ENCODE measurements at regions not wholly inside any gene's neighbourhood (a gene's known extent, or its start where the extent isn't known, plus 50 kb on each side); places are given as distances from the start of the nearest gene placed in this dataset.

DNA sequence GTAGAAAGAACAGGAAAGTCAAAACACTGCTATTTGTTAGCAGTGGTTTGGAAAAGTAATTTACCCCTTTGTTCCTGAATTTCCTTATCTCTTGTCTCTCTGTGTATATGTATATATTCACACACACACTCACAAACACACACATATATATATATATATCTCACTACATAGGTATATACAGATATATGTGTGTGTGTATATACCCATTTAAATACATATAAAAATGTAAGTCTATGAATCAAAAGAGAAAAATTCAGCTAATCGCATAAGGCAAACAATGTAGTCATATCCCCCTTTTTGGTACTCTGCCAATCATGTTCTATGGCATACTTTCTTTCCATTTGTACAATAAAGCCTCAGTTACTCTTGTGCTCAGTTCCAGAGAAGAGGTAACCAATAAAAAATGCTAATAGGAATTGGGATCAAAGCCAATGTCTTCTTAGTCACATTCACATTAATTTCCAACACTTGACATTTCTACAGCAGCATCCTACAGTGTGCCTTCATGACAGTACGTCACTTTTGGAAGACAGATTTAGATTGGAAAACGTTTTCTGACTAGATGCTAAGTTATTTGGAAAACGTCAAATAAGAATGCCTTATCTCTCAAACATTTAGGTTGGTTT is 94.6 kb downstream of the MC4R start:
- no peaks in the 10 kb centered on the region for H3K36me3 ChIP-seq
- TF ChIP-seq, protein P1, sequence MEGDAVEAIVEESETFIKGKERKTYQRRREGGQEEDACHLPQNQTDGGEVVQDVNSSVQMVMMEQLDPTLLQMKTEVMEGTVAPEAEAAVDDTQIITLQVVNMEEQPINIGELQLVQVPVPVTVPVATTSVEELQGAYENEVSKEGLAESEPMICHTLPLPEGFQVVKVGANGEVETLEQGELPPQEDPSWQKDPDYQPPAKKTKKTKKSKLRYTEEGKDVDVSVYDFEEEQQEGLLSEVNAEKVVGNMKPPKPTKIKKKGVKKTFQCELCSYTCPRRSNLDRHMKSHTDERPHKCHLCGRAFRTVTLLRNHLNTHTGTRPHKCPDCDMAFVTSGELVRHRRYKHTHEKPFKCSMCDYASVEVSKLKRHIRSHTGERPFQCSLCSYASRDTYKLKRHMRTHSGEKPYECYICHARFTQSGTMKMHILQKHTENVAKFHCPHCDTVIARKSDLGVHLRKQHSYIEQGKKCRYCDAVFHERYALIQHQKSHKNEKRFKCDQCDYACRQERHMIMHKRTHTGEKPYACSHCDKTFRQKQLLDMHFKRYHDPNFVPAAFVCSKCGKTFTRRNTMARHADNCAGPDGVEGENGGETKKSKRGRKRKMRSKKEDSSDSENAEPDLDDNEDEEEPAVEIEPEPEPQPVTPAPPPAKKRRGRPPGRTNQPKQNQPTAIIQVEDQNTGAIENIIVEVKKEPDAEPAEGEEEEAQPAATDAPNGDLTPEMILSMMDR (IDR thresholded peaks at IDR 0.05): no peak
- no peak overlapping the region for H3K27ac ChIP-seq
- no peak overlapping the region for H3K9ac ChIP-seq (ENCODE audit: low read depth in 2 of 2, low read length in 2 of 2)
- H3K27me3 ChIP-seq: no peaks in the 10 kb centered on the region
- no peak for DNase-seq
- no peaks in the 10 kb centered on the region for H3K4me1 ChIP-seq
- no peak overlapping the region for H3K4me3 ChIP-seq
- H3K9me3 ChIP-seq: no peaks in the 10 kb centered on the region
- intact Hi-C loops (cut with DNase I): no loop called here

DNA sequence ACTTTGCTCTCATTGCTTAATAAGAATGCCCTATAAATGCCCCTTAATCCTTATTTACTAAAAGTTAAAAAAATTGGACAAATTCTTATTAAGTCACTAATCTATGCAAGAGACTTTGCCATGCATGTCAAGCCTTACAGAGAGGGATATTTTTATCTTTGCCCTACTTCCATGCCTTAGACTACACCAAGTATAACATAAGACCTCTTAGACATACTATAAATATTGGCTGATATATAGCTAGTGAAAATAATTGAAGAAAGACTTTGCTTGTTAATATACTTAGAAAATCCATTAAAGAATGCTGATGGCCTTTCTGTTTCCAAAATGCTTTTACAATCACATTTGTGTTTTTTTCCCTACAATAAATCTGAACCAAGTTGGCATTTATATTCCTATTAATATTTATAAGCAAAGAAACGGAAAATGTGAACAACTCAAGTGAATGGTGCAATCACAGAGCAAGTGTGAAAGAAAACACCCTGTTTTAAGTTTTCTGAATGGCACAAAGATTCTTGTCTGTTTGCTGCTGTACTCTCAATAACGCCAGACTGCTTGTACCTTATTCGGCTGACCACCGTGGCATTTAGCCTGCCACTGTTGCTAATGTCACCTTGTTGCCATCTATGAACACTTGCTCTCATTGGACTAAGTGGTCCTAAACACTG is 105.0 kb downstream of the MC4R start:
- H3K9me3 ChIP-seq: no peaks in the 10 kb centered on the region
- no peaks in the 10 kb centered on the region for H3K27me3 ChIP-seq
- H3K27ac ChIP-seq: no peak overlapping the region
- no peaks in the 10 kb centered on the region for H3K36me3 ChIP-seq
- H3K9ac ChIP-seq (ENCODE audit: low read depth in 2 of 2, low read length in 2 of 2): no peak overlapping the region
- DNase-seq: no peak
- TF ChIP-seq, protein P1 (IDR thresholded peaks at IDR 0.05): no peak
- H3K4me1 ChIP-seq: no peaks in the 10 kb centered on the region
- intact Hi-C loops (cut with DNase I): no loop called here
- no peak overlapping the region for H3K4me3 ChIP-seq

DNA sequence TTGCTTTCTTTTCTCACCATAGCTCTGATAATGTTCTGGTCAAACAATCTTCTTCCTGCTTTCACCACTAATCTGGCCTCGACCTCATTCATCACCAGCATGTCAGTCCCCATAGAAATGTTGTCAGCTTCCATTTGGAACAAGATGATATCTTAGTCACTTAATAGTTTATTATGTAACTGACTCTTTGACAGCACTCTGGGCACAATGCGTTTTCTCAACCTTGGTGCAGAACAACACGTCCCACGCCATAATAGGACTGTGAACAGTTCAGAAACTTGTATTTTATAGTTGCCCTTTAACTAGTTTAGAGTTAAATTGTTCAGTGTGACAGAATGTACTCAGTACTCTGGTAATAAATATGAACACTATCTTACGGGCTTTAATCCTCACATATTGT is 106.0 kb downstream of the MC4R start:
- Histone ChIP-seq H3K36me3 (no peaks in the 10 kb centered on the region), H3K27me3 (no peaks in the 10 kb centered on the region), H3K4me3 (no peak overlapping the region), H3K27ac (no peak overlapping the region), H3K4me1 (no peaks in the 10 kb centered on the region), H3K9ac (ENCODE audit: low read depth in 2 of 2, low read length in 2 of 2) (no peak overlapping the region), H3K9me3 (no peaks in the 10 kb centered on the region)
- TF ChIP-seq, protein P1 (IDR thresholded peaks at IDR 0.05): no peak
- intact Hi-C loops (cut with DNase I): no loop called here
- no peak for DNase-seq

DNA sequence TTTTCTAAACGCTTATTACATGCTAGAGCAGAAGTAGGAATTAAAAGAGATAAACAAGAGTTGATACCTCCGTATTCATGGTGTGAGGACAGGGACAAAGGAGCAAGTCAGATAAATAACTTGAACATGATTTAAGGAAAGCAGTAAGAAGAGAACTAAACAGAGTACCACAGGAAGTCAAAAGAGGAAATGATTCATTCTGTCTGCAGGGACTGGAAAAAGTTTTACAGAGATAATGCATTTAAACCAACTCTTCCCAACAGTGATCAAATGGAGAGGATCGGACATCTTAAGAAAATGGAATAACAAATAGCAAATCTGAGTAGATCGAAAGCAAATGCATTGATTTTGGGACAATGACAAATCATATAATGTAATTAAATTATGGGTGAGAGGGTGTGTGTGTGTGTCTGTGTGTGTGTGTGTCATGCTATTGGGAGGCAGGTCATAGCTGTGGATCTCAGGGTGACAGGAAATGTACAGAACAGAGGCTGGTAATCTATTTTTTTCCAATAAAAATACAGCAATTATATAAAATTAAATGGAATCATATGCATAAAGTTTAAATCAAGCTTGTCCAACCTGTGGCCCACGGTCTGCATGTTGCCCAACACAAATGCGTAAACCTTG is 113.4 kb downstream of the MC4R start:
- intact Hi-C loops (cut with DNase I): no loop called here
- TF ChIP-seq, protein P1 (IDR thresholded peaks at IDR 0.05): no peak
- DNase-seq: no peak
- Histone ChIP-seq H3K4me3 (no peak overlapping the region), H3K4me1 (no peaks in the 10 kb centered on the region), H3K36me3 (no peaks in the 10 kb centered on the region), H3K9me3 (no peaks in the 10 kb centered on the region), H3K27ac (no peak overlapping the region), H3K27me3 (no peaks in the 10 kb centered on the region), H3K9ac (ENCODE audit: low read depth in 2 of 2, low read length in 2 of 2) (no peak overlapping the region)

DNA sequence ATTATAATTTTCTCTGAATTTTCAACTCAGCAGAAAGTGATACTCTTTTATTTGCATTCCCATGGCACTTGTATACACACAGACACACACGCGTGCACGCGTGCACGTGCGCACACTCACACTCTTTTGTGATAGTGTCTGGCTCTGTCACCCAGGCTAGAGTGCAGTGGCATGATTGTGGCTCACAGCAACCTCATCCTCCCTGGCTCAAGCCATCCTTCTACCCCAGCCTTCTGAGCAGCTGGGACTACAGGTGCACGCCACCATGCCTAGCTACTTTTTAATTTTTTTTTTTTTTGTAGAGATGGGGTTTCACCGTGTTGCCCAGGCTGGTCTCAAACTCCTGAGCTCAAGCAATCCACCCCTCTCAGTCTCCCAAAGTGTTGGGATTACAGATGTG is 123.2 kb downstream of the MC4R start:
- TF ChIP-seq, protein P1 (IDR thresholded peaks at IDR 0.05): no peak
- no peak for DNase-seq

More for the DNA sequence above, 123.2 kb downstream of the MC4R start:
- Histone ChIP-seq H3K9ac (ENCODE audit: low read depth in 2 of 2, low read length in 2 of 2) (no peak overlapping the region), H3K27ac (peak overlapping the region; percentile 1), H3K4me1 (no peaks in the 10 kb centered on the region), H3K4me3 (no peak overlapping the region), H3K9me3 (no peaks in the 10 kb centered on the region), H3K27me3 (no peaks in the 10 kb centered on the region), H3K36me3 (no peaks in the 10 kb centered on the region)
- intact Hi-C loops (cut with DNase I): no loop called here
